ENCODE measurements at regions not wholly inside any gene's neighbourhood (a gene's known extent, or its start where the extent isn't known, plus 50 kb on each side); places are given as distances from the start of the nearest gene placed in this dataset.

DNA sequence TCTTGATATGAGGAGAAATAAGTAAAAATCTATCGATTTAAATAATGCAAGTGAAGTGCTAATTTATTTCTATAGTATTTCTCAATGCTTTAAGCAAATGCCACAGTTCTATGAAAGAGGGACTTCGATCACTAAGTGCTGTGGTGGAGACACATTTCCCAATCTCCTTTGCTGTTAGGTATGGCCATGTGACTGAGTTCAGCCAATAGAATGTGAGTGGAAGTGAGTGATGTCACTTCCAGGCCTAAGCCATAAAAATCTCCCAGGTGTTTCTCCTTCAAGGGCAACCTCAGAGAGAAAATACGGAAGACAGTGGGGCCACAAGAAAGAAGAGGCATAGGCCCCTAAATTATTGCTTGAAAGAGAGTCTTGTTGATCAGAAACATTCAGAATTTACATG lies 100.3 kb upstream of the ANKH start:
- WGBS, 2 donors (ENCODE audit: low coverage in 1 of 2) = 87 to 89% methylated on average over 2 to 3 of the region's 3 CpGs
- TF ChIP-seq POLR2A (IDR thresholded peaks at IDR 0.05) (no peak), EP300 (IDR thresholded peaks at IDR 0.05) (no peak), POLR2AphosphoS5 (IDR thresholded peaks at IDR 0.05) (no peak), CTCF (IDR thresholded peaks at IDR 0.05) (no peak)

GRCh38 chr5:14968796-14969195 lies 97.2 kb upstream of the ANKH start:
- no peak for ATAC-seq
- Histone ChIP-seq H3K36me3 (no peaks in the 10 kb centered on the region), H3K4me3 (no peak overlapping the region), H3K9me3 (no peaks in the 10 kb centered on the region), H3K4me1 (no peaks in the 10 kb centered on the region), H3K27me3 (no peaks in the 10 kb centered on the region), H3K27ac (no peak overlapping the region)
- TF ChIP-seq EP300 (IDR thresholded peaks at IDR 0.05) (no peak), POLR2A (IDR thresholded peaks at IDR 0.05) (no peak), CTCF (IDR thresholded peaks at IDR 0.05) (no peak), POLR2AphosphoS5 (IDR thresholded peaks at IDR 0.05) (no peak)

More for the DNA sequence above, 100.3 kb upstream of the ANKH start:
- Histone ChIP-seq H3K9me3 (no peaks in the 10 kb centered on the region), H3K4me1 (no peaks in the 10 kb centered on the region), H3K4me3 (no peak overlapping the region), H3K27ac (no peak overlapping the region), H3K36me3 (no peaks in the 10 kb centered on the region), H3K27me3 (no peaks in the 10 kb centered on the region)
- no peak for ATAC-seq

DNA sequence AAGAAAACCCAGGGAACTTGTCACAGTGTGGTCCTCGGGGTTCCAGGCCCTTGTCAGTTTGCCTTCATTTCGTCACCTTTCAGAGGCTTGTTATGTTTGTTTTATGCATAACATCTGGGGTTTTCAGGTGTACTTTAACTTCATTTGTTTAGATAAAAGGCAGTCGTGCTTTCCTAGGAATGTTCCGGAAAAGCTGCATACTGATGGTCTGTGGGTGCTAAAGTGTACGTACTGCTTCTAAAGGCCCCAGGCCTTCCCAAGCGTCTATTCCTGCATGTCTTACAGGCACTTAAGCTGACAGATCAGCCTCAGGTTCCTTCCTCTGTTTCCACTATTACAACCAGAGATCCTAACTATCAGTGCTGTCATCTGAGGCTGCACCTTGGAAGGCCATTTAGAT lies 95.6 kb upstream of the ANKH start:
- Histone ChIP-seq H3K36me3 (no peaks in the 10 kb centered on the region), H3K4me3 (no peak overlapping the region), H3K27ac (no peak overlapping the region), H3K4me1 (no peaks in the 10 kb centered on the region), H3K27me3 (no peaks in the 10 kb centered on the region), H3K9me3 (no peaks in the 10 kb centered on the region)
- WGBS, 2 donors (ENCODE audit: low coverage in 1 of 2) = 71 to 76% methylated on average over 4 to 6 of the region's 6 CpGs
- TF ChIP-seq POLR2A (IDR thresholded peaks at IDR 0.05) = no peak
- no peak for TF ChIP-seq POLR2AphosphoS5 (IDR thresholded peaks at IDR 0.05)
- TF ChIP-seq EP300 (IDR thresholded peaks at IDR 0.05) = no peak
- no peak for TF ChIP-seq CTCF (IDR thresholded peaks at IDR 0.05)
- no peak for ATAC-seq

GRCh38 chr5:14965815-14966214 lies 94.2 kb upstream of the ANKH start:
- WGBS, 2 donors (ENCODE audit: low coverage in 1 of 2) = 80 to 86% methylated on average over 1 of the region's 1 CpG
- ATAC-seq = no peak
- TF ChIP-seq POLR2AphosphoS5 (IDR thresholded peaks at IDR 0.05) = no peak
- TF ChIP-seq CTCF (IDR thresholded peaks at IDR 0.05) = no peak
- TF ChIP-seq EP300 (IDR thresholded peaks at IDR 0.05) = no peak
- TF ChIP-seq POLR2A (IDR thresholded peaks at IDR 0.05) = no peak

DNA sequence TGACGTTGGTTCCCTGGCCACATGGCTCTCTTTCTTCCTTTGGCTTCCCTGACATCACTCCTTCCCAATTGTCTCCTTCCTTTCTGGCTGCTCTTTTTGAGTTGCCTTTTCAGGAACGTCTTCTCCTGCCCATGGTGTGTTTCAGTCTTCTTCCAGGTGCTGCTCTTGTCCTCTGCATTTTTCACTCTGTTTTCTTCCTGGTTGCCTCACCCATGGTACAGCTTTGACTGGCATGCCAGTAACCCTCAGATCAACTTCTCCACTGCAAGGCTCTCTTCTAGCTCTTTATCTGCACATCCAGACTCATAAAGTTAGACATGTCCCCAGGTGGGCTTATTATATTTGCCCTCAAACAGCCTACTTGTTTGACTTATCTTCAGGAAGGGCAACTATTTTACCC lies 91.0 kb upstream of the ANKH start:
- H3K36me3 ChIP-seq = no peaks in the 10 kb centered on the region
- 65 to 71% methylated on average over 2 of the region's 2 CpGs for WGBS, 2 donors (ENCODE audit: low coverage in 1 of 2)
- ATAC-seq = no peak
- no peak overlapping the region for H3K27ac ChIP-seq
- H3K4me1 ChIP-seq = no peaks in the 10 kb centered on the region
- no peaks in the 10 kb centered on the region for H3K9me3 ChIP-seq
- no peak overlapping the region for H3K4me3 ChIP-seq
- TF ChIP-seq POLR2A (IDR thresholded peaks at IDR 0.05) (no peak), EP300 (IDR thresholded peaks at IDR 0.05) (no peak), CTCF (IDR thresholded peaks at IDR 0.05) (no peak), POLR2AphosphoS5 (IDR thresholded peaks at IDR 0.05) (no peak)
- H3K27me3 ChIP-seq = no peaks in the 10 kb centered on the region

More at GRCh38 chr5:14965815-14966214, 94.2 kb upstream of the ANKH start:
- H3K27me3 ChIP-seq = no peaks in the 10 kb centered on the region
- no peaks in the 10 kb centered on the region for H3K36me3 ChIP-seq
- no peak overlapping the region for H3K27ac ChIP-seq
- H3K4me3 ChIP-seq = no peak overlapping the region
- H3K4me1 ChIP-seq = no peaks in the 10 kb centered on the region
- H3K9me3 ChIP-seq = no peaks in the 10 kb centered on the region
